HG03139 (cell line): ENCODE measurements at regions not wholly inside any gene's neighbourhood (a gene's known extent, or its start where the extent isn't known, plus 50 kb on each side); places are given as distances from the start of the nearest gene placed in this dataset.

Experiments
- ATAC-seq: cut with Tn5 transposase; IDR thresholded peaks from one replicate; pipeline ENCODE4 v1.9.1; 2021; ENCODE audit not compliant: unreplicated experiment

DNA sequence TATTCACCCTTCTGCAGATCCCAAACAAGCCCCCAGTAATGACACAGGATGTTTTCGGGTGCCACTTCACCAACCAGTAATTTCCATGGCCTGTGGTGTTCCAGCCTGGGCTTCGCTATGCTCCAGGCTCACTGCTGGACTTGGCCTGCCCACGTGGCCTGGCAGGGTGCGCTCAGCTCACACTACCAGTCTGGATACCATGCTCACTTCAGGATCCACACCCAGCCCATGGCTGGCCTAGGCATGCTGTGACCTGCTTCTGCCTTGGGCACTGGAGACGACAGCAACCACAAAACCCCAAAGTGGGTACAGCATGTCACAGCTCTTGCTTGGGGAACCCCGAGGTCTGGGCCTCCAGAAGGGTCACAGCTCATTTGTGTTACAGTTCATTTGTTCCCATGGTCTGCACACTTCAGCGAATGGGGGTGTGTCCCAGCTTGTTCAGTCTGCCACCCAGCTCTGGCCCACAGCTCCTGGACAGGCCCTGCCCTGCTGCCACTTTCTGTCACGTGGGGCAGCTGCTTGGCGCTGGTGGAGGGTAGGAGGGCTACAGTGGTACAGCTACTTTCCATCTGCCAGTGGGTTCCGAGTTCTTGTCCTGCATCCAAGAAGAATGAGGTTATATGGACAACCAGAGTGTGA, 650.8 kb downstream of the MCTP2 start:
- no peak for ATAC-seq

DNA sequence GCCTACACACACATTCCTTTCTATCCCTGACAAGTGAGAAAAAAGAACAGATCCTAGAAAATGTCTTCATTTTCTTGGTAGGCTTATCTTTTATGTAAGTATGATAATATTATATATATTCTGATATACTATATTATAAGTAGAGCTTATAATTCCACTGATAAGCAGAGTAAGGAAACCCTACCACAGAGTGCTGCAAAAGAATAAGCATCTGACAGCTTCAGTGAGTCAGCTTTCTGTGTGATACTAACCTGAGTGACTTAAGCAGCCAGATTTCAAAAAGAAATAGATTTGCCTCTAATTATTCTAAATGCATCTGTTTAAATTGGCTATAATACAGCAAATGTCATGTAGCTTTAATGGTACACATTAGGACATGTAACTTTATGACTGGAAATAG, 656.0 kb downstream of the MCTP2 start:
- ATAC-seq: no peak

DNA sequence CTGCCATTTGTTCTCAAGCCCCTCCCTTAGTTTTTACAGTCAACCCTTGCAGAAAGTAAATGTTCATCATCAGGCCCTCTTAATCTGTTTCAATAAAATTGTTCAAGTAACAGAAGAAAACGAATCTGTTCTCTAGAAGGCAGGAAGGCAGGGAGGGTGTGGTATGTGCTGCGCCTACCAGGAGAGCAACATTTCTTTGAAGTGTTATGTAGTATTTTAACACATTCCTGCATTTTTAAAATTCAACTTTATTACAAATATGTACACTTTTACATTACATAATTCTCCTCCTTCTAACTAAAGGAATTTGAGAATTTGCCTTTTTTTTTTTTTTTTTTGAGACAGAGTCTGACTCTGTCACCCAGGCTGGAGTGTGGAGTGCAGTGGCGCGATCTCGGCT, 657.8 kb downstream of the MCTP2 start:
- ATAC-seq: no peak

DNA sequence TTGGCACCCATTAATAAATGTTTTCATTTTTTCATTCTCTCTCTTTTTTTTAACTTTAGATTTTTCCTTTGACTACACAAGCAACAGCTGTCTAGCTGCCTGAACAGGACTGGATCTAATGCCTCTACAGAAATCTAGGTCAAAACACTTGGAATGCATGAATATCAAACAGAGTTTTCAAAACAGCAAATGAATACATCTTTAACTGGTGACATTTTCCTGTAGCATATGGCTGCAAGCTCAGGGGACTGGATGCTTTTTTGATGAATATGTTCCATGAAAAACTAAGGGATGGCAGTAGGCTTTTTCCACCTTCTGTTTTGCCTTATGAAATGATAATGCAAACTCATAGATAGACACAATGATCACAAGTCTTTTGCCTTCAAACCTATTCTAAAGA, 661.7 kb downstream of the MCTP2 start:
- ATAC-seq: no peak

DNA sequence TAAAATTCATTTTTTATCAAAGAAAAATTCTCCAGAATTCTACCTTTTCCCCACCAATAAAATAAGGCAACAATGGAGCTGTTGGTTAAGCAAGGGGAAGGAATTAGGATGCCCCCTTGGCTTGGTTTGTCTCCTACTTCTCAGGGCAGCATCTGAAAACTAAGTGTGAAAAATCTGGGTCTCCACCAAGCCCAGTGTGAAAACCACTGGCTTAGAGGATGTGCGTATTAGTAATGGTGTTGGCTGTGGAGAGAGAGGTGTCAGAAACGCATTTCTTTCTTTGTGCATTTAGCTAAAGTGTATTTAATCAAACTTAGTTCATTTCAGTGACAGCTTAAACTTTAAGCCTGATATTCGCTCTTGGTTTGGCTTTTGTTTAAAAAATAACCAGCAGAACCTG, 662.7 kb downstream of the MCTP2 start:
- ATAC-seq: no peak

DNA sequence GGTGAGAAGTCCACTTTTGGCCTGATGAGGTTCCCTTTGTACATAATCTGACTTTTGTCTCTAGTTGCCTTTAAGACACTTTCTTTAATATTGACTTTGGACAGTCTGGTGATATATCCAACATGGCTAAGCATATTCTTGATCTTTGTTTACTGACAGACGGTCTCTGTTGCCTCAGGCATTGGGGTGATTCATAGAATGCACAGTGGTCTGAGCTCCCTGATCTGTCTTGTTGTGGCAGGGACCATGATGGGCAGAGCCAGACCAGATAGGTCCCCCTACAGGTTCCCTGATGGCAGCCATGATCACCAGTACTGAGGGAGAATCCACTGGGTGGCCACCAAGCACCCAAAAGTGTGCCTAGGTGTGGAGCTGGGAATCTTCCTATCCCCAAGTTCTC, 678.1 kb downstream of the MCTP2 start:
- ATAC-seq: no peak

DNA sequence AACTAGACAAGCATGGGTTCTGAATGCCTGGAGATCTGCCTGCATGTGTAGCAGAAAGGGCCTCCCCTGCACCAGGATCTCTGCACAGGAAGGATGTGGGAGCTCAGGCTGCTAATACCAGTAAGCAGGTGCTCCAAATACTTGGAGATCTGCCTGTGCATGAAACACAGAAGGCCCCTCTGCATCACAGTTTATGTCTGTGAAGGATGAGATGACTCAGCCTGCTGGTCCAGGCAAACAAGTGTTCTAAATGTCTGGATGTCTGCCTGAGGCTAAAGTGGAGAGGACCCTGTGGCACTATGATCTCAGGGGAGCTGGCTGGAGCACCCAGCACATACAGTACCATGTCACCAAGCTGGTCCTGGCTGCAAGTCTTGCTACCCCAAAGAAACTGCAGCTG, 678.8 kb downstream of the MCTP2 start:
- ATAC-seq: no peak

DNA sequence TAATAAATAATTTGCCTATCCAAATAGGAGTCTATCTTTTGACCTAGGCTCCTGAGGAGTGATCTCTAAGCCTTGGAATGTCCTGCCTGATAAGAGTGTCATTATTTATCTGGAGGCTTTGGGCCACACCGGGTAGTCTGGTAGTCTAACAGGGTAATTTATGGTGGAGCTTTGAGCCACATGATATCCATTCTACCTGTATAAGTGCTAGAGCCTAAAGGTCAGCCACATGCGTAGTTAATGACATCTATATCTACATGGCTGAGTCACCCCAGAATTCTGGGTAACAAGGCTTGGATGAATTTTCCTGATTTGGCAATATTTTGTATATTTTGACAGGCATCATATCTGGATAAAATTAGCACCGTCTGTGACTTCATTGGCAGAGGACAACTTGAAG, 681.4 kb downstream of the MCTP2 start:
- ATAC-seq: no peak

DNA sequence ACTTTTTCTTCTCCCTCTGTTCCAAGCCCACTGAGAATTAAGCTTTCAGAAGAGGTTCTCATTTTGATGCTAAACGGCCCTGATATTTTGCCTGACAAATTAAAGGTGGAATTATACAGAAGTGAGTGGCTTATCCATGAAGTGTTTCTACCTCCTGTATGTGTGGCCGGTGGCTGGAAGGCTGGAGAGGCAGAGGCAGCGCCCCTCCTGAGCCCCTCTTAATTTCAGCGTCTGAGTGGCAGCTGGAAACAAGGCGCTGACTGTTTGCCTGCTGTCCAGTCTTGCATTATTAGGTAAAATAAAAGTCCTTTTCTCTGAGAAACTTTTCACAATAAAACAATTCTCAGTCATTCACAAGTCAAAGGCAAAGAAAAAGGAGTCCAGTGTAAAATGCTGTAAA, 685.7 kb downstream of the MCTP2 start:
- ATAC-seq: no peak

DNA sequence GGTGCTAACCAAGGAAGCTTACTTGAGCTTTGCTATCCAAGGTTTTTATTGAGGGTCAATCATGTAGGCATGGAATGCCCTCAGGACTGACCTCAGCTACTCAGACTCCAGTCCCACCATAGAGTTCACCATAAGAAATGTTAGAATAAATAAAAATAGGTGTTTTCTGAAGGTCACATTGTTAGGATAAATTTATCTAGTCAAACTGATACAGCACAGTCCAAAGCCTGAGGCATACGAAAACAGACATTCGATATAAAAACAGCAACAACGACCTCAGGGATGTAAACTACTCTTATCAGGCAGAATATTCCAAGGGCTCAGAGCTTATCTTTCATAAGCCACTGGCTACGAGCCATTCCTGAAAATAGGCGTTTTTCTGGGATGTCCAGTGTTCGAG, 690.6 kb downstream of the MCTP2 start:
- no peak for ATAC-seq

DNA sequence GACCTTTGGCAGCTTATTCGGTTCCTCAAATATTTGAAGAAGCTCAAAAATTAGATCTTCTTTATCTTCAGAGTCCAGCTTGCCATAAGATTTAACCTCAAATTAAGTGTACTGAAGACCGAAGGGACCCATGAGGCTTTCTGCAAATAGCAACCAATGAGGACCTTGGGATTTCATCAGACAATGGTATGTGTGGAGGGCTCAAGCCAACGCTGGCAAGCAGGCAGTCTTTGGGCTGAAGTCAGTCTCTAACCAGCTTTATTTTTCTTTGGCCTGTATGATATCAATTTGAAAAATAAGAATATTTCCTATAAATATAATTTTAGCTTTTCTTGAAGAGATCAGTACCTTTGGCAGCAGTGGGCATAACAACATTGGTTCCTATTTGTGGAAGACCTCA, 692.7 kb downstream of the MCTP2 start:
- no peak for ATAC-seq

DNA sequence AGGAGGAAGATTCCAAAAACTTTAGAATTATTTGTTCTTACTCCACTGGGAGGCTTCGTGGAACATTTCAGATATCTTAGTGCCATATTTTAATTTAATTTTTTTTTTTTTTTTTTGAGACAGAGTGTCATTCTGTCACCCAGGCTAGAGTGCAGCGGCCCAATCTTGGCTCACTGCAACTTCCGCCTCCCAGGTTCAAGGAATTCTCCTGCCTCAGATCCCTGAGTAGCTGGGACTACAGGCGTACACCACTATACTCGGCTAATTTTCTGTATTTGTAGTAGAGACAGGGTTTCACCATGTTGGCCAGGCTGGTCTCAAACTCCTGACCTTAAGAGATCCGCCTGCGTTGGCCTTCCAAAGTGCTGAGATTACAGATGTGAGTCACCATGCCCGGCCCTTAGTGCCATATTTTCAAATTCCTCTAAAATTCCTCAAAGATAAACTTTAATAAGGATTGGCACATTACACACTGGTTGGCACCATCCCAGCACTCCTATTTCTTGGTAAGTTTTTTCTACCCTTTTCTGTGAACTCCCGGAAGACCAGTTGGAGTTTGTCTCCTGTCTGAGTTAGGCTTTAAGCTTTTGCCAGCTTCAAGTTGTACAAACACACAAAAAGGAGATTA, 693.7 kb downstream of the MCTP2 start:
- no peak for ATAC-seq

DNA sequence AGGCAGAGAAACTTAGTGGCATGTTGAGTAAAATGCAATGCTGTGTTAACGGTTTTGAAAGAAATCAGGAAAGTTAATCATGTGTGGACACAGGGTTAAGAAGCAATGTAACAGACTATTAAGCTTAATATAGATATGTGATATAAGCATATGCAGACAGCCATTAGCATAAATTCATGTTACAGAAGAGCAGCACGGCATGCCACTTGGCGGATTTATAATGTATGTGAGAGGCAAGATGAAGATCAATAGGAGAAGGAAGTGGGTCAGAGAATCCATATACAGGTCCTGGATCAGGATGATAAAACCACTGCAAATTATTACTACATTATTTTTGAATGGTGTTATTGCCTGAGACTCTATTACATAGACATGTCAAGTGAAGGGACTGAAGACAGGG, 694.3 kb downstream of the MCTP2 start:
- no peak for ATAC-seq

DNA sequence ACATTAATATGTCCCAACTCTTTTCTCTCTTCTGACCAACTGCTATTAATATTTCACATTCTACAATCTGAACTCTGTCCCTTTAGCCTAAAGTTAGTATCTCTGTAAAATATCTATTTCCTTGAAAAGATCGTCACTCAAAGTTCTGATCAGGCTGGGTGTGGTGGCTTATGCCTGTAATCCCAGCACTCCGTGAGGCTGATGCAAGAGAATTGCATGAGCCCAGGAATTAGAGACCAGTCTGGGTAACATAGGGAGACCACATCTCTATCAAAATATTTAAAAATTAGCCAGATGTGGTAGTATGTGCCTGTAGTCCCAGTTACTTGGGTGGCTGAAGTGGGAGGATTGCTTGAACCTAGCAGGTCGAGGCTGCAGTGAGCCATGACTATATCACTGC, 695.6 kb downstream of the MCTP2 start:
- ATAC-seq: no peak

DNA sequence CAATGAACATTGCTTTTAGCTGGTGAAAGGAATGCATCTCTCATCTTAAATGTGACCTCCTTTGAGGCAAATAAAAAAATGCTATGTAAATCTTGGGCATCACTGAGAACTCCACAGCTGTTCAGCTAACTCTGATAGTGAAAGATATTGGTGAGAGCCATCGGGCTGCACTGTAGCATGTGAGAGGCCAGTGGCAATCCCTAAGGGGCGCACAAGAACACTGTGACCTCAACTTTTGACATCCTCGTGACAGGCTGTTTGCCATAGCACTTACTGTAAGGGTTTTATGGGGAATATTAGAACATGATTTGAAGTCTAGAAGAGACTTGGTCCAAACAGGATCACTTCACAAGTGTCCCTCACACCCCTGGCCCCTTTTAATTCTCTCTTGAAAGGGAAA, 697.9 kb downstream of the MCTP2 start:
- no peak for ATAC-seq

DNA sequence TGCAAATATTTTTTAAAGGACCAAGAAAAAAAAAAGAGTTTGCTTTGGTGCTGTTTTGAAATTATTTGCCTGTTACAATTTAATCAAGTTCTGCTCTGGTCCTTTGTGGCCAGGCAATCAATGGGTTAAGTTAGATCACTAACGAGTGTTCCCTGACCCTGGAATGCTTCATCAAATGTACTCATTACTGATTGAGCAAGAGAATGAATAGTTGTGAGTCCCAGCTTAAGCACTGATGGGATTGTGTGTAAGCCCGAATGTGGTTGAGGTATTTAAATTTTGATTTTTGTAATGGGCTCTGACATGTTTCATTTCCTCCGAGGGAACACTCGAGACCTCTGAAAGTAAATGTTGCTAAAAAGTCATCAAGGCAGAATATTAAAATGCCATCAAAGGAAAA, 699.1 kb downstream of the MCTP2 start:
- no peak for ATAC-seq

DNA sequence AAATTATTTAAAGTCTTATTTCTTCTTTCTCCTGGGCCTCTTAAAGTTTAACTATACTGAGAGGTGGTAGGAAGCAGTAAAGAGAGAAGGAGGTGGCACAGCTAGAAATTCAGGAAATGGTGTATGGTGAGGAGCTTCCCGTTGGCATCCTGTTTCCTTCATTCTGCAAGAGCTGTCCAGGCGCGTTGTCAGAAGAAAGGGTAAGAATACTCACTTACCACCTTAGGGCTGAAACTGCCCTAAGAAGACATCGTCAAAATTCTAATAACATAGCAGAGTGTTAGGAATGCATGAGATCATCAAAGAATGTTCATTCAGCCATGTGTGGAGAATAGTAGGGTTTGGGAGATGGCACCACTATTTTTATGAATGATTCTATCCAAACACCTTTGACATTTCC, 699.6 kb downstream of the MCTP2 start:
- ATAC-seq: no peak

DNA sequence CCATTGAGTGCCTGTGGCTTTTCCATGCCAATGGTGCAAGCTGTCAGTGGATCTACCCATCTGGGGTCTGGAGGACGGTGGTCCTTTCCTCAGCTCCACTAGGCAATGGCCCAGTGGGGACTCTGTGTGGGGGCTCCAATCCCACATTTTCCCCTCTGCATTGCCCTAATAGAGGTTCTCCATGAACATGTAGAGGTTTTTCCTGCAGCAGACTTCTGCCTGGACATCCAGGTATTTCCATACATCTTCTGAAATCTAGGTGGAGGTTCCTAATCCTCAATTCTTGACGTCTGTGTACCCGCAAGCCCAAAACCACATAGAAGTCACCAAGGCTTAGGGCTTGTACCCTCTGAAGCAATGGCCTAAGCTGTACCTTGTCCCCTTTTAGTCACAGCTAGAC, 703.1 kb downstream of the MCTP2 start:
- no peak for ATAC-seq

DNA sequence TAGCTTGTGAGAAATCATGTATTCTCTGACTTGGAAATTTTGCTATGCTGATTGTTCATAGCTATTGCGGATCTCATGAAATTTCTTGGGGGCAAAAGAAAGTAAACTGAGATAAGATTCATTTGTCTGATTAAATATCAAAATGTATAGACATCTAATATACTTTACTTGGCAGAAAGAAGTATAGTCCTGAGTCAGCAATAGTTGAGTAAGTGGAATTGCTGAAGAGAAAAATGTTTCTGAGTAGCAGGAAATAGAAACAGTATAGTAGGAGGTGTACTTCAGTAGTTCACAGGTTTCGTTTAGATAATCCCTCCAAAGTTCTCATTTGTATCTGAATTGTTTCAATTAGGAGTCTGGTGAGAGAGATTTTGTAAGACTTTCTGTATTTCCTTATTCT, 705.9 kb downstream of the MCTP2 start:
- no peak for ATAC-seq

DNA sequence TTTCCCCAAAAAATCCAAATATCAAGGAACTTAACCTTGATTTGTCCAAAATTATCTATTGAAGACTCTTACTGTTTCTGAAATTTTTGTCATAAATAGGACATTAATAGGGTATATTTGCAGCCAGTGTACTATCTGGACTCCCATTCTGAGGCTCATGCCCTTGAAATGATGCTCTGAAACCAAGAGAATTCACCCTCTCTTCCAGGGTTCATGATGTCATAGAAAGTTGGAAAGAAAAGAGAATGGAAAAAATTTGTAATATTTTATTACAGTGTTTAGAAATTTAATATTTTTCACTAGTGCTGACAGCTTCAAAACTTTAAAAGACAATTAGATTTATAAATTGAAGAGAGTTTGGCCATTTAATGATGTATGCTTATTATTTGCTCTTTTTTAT, 712.5 kb downstream of the MCTP2 start:
- no peak for ATAC-seq

DNA sequence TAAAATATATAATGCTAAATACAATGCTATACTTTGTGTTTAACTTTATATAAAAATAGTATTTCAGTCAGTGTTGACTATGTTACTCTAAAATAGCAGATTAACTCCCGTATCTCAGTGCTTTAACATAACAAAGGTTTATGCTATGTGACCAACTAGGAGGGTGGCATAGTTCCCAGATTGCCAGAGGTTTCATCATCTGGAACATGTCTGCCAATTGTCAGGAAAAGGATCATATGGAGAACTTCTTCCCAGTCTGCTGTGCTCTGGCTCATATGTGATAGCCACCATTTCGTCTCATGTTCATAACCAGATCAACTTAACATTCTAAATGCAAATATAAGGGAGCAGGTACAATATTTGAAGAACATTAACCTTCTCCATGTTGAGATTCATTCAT, 720.2 kb downstream of the MCTP2 start:
- ATAC-seq: no peak

DNA sequence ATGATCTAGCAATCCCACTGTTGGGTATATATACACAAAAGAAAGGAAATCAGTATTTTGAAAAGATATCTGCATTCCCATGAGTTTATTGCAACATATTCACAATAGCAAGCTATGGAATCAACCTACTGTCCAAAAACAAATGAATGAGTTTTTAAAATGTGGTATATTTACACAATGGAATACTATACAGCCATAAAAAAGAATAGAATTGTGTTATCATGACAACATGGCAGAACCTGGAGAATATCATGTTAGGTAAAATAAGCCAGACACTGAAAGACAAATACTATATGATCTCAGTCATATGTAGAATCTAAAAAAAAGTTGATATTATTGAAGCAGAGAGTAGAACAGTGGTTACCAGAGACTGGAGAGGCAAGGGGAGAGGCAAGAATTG, 732.6 kb downstream of the MCTP2 start:
- ATAC-seq: no peak

DNA sequence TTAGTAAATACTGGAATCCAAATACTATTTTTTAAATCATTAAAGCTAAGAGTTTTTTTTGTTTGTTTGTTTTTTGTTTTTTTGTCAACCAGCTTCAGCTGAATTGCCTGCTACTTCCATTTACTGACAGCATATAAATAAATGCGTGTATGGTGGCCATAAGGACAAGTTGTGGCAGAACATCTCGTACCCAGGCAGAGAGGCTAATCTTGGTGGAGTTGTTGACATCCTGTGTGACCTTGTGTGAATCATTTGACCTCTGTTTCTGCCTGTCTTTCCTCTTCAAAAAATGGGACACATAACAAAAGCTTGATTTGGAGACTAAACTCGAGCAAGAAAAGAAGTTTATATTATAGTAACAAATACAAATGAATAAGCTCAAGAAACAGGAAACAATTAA, 734.2 kb downstream of the MCTP2 start:
- ATAC-seq: no peak
